ENCODE measurements at regions not wholly inside any gene's neighbourhood (a gene's known extent, or its start where the extent isn't known, plus 50 kb on each side); places are given as distances from the start of the nearest gene placed in this dataset.
"Not testable (repeated sequence)": the region's sequence is repeated elsewhere in the genome, so short reads cannot be mapped to it uniquely, and the experiment has no call there.

- Histone ChIP-seq H3K9me3 (ENCODE audit: low read depth, low read length) (no peaks in the 10 kb centered on the region), H3K27ac (ENCODE audit: low read depth, low read length) (no peak overlapping the region), H3K4me2 (ENCODE audit: insufficient read depth, low read length) (no peak overlapping the region), H3K4me3 (ENCODE audit: insufficient read depth, low read length) (no peak overlapping the region), H3K27me3 (ENCODE audit: insufficient read depth, low read length) (no peaks in the 10 kb centered on the region), H2AFZ (ENCODE audit: low read length) (no peak overlapping the region), H4K20me1 (ENCODE audit: insufficient read depth, low read length) (no peaks in the 10 kb centered on the region), H3K36me3 (ENCODE audit: insufficient read depth, low read length) (no peaks in the 10 kb centered on the region), H3K4me1 (ENCODE audit: insufficient read depth, low read length) (peaks cover 21% of the 10 kb centered on the region), H3K79me2 (ENCODE audit: insufficient read depth, low read length) (no peaks in the 10 kb centered on the region)
- no peak for DNase-seq (ENCODE audit: insufficient read length, low spot score, missing footprints)
- TF ChIP-seq CTCF (IDR thresholded peaks at IDR 0.05; ENCODE audit: extremely low read depth, low read depth, low read length): no peak
These were observed 578.5 kb downstream of the BNC2 start for GRCh38 chr9:16291921-16292320.

- H3K9me3 ChIP-seq (ENCODE audit: low read depth, low read length): no peaks in the 10 kb centered on the region
- H3K4me3 ChIP-seq (ENCODE audit: insufficient read depth, low read length): no peak overlapping the region
- H3K27ac ChIP-seq (ENCODE audit: low read depth, low read length): no peak overlapping the region
- H3K36me3 ChIP-seq (ENCODE audit: insufficient read depth, low read length): no peaks in the 10 kb centered on the region
- DNase-seq (ENCODE audit: insufficient read length, low spot score, missing footprints): no peak
- H4K20me1 ChIP-seq (ENCODE audit: insufficient read depth, low read length): no peaks in the 10 kb centered on the region
- no peak for TF ChIP-seq CTCF (IDR thresholded peaks at IDR 0.05; ENCODE audit: extremely low read depth, low read depth, low read length)
- peaks cover 21% of the 10 kb centered on the region for H3K4me1 ChIP-seq (ENCODE audit: insufficient read depth, low read length)
- H3K27me3 ChIP-seq (ENCODE audit: insufficient read depth, low read length): no peaks in the 10 kb centered on the region
- no peaks in the 10 kb centered on the region for H3K79me2 ChIP-seq (ENCODE audit: insufficient read depth, low read length)
- no peak overlapping the region for H2AFZ ChIP-seq (ENCODE audit: low read length)
- H3K4me2 ChIP-seq (ENCODE audit: insufficient read depth, low read length): no peak overlapping the region
These were observed 576.9 kb downstream of the BNC2 start for GRCh38 chr9:16293610-16294009.

DNA sequence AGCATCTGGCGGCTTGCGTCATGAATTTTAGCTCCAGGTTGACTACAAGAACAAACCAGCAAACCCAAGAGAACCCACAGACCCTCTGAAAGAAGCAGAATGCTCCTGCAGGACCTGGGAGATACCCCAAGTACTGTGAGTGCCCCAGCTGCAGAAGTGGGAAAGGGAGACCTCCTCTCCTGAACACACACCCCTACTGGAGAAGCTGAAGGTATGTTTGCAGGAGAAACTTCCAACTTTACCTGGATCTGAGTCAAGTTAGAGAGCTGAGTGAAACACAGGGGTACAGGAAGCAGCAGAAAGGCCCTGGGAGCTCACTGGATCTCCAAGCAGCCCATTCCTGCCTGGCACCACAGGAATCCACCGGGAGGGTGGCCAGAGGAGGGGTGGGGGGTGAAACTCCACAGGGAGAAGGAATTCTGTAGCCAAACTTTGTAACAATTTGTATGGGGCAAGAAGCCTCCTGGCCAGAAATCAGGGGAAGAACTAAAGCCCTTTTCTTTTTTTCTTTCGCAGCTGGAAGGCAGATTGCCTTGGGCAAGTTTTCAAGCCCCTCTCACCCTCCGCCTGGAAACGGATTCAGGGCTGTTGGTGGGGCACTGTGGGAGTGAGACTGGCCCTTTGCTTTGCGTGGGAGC, 576.2 kb downstream of the BNC2 start:
- Histone ChIP-seq H3K79me2 (ENCODE audit: insufficient read depth, low read length) (no peaks in the 10 kb centered on the region), H3K27ac (ENCODE audit: low read depth, low read length) (no peak overlapping the region), H3K4me1 (ENCODE audit: insufficient read depth, low read length) (peaks cover 21% of the 10 kb centered on the region), H2AFZ (ENCODE audit: low read length) (no peak overlapping the region), H3K9me3 (ENCODE audit: low read depth, low read length) (no peaks in the 10 kb centered on the region), H3K27me3 (ENCODE audit: insufficient read depth, low read length) (no peaks in the 10 kb centered on the region), H4K20me1 (ENCODE audit: insufficient read depth, low read length) (no peaks in the 10 kb centered on the region), H3K36me3 (ENCODE audit: insufficient read depth, low read length) (no peaks in the 10 kb centered on the region), H3K4me2 (ENCODE audit: insufficient read depth, low read length) (no peak overlapping the region), H3K4me3 (ENCODE audit: insufficient read depth, low read length) (no peak overlapping the region)
- TF ChIP-seq CTCF (IDR thresholded peaks at IDR 0.05; ENCODE audit: extremely low read depth, low read depth, low read length): no peak
- no peak for DNase-seq (ENCODE audit: insufficient read length, low spot score, missing footprints)

GRCh38 chr9:16294940-16295339, 575.5 kb downstream of the BNC2 start:
- peaks cover 17% of the 10 kb centered on the region for H3K4me1 ChIP-seq (ENCODE audit: insufficient read depth, low read length)
- not testable (repeated sequence) for H3K36me3 ChIP-seq (ENCODE audit: insufficient read depth, low read length); DNase-seq (ENCODE audit: insufficient read length, low spot score, missing footprints); H3K9me3 ChIP-seq (ENCODE audit: low read depth, low read length); H3K27me3 ChIP-seq (ENCODE audit: insufficient read depth, low read length); H3K27ac ChIP-seq (ENCODE audit: low read depth, low read length); H4K20me1 ChIP-seq (ENCODE audit: insufficient read depth, low read length); H3K4me2 ChIP-seq (ENCODE audit: insufficient read depth, low read length); H3K4me3 ChIP-seq (ENCODE audit: insufficient read depth, low read length); H2AFZ ChIP-seq (ENCODE audit: low read length); H3K79me2 ChIP-seq (ENCODE audit: insufficient read depth, low read length)

DNA sequence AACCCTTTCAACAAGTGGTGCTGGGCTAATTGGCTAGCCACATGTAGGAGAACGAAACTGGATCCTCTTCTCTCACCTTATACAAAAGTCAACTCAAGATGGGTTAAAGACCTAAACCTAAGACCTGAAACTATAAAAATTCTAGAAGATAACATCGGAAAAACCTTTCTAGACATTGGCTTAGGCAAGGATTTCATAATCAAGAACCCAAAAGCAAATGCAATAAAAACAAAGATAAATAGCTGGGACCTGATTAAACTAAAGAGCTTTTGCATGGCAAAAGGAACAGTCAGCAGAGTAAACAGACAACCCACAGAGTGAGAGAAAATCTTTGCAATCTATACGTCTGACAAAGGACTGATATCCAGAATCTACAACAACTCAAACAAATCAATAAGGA, 571.1 kb downstream of the BNC2 start:
- not testable (repeated sequence) for H3K79me2 ChIP-seq (ENCODE audit: insufficient read depth, low read length); DNase-seq (ENCODE audit: insufficient read length, low spot score, missing footprints); H3K4me2 ChIP-seq (ENCODE audit: insufficient read depth, low read length); H3K9me3 ChIP-seq (ENCODE audit: low read depth, low read length); H3K36me3 ChIP-seq (ENCODE audit: insufficient read depth, low read length); H2AFZ ChIP-seq (ENCODE audit: low read length); H3K4me3 ChIP-seq (ENCODE audit: insufficient read depth, low read length); H3K27me3 ChIP-seq (ENCODE audit: insufficient read depth, low read length); H3K4me1 ChIP-seq (ENCODE audit: insufficient read depth, low read length); H3K27ac ChIP-seq (ENCODE audit: low read depth, low read length); H4K20me1 ChIP-seq (ENCODE audit: insufficient read depth, low read length)

Measured in osteoblast (primary cell).